Mesothelial cell of epicardium (in vitro differentiated cells): ENCODE measurements at regions not wholly inside any gene's neighbourhood (a gene's known extent, or its start where the extent isn't known, plus 50 kb on each side); places are given as distances from the start of the nearest gene placed in this dataset.

Experiments
- DNase-seq, 2 experiments: peaks; one replicate each; pipeline ENCODE4 v3.0.0; 2021; ENCODE audit warnings: low spot score in 2 of 2; ENCODE audit not compliant: unreplicated experiment in 2 of 2
- H3K27ac Mint-ChIP-seq: 2 replicates; pipeline ENCODE4 v1.8.0; 2021; ENCODE audit warnings: mixed read lengths
- H3K27me3 Mint-ChIP-seq: 2 replicates; pipeline ENCODE4 v1.8.0; 2021; ENCODE audit warnings: low read depth, mixed read lengths
- H3K36me3 Mint-ChIP-seq: 2 replicates; pipeline ENCODE4 v1.8.0; 2021; ENCODE audit warnings: mixed read lengths
- H3K4me1 Mint-ChIP-seq: 2 replicates; pipeline ENCODE4 v1.8.0; 2021; ENCODE audit warnings: mixed read lengths
- H3K4me3 Mint-ChIP-seq: 2 replicates; pipeline ENCODE4 v1.8.0; 2021; ENCODE audit warnings: mild to moderate bottlenecking, moderate library complexity, mixed read lengths
- H3K9me3 Mint-ChIP-seq: 2 replicates; pipeline ENCODE4 v1.8.0; 2021; ENCODE audit warnings: mixed read lengths
- CTCF ChIP-seq: fragments of 200-600 bp; sonication (generic); IDR thresholded peaks from one replicate; pipeline ENCODE4 v1.5.0; 2021; ENCODE audit warnings: antibody characterized with exemption; ENCODE audit not compliant: unreplicated experiment

GRCh38 chr19:27890696-27891095 is 1322.3 kb downstream of the UQCRFS1 start:
- no peak for TF ChIP-seq CTCF
- H3K4me1 Mint-ChIP-seq: no peaks in the 10 kb centered on the region
- H3K36me3 Mint-ChIP-seq: no peaks in the 10 kb centered on the region
- no peaks in the 10 kb centered on the region for H3K27me3 Mint-ChIP-seq
- no peak overlapping the region for H3K4me3 Mint-ChIP-seq
- H3K9me3 Mint-ChIP-seq: peaks cover 72% of the 10 kb centered on the region
- H3K27ac Mint-ChIP-seq: no peak overlapping the region
- no peak for DNase-seq

DNA sequence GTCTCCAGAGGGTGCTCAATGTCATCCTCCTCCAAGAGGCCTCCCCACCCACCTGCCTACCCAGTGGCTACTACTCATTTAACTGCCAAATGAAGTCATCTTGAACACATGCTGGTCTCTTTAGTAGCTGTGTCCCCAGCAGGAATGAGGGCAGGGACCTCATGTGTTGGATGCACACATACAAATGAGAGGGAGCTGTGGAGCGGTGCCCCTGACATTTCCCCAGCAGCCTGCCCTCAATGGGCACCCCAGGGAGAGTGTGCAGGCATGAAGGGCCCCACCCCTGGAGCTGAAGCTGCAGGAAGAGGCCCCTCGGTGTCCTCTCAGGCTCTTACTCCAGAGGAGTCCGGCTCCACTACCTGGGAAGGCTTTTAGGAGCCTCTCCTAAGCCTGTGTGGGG is 1322.7 kb downstream of the UQCRFS1 start:
- no peaks in the 10 kb centered on the region for H3K27me3 Mint-ChIP-seq
- H3K4me1 Mint-ChIP-seq: no peaks in the 10 kb centered on the region
- H3K36me3 Mint-ChIP-seq: no peaks in the 10 kb centered on the region
- no peak for TF ChIP-seq CTCF
- H3K27ac Mint-ChIP-seq: no peak overlapping the region
- no peak overlapping the region for H3K4me3 Mint-ChIP-seq
- DNase-seq: no peak
- peaks cover 71% of the 10 kb centered on the region for H3K9me3 Mint-ChIP-seq

DNA sequence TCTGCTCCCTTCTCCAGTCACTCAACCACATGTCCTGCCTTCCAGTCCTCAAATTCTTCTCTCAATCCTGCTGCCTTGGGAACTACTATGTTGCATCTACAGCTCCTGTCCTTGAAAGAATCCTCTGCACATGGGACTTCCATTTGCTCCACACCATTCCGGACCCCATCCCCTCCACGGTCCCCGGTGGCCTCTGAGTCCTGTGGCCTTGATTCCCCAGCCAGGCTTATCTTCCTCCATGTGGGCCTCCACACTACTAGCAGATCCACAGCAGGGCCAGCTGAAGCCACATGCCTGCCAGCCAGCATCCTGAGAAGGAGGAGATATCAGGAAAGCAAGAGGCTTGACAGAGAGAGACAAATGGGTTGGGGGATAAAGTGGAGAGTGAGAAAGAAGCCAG is 1323.8 kb downstream of the UQCRFS1 start:
- Mint-ChIP-seq H3K27me3 (no peaks in the 10 kb centered on the region), H3K4me3 (no peak overlapping the region), H3K36me3 (no peaks in the 10 kb centered on the region), H3K4me1 (no peaks in the 10 kb centered on the region), H3K9me3 (peaks cover 71% of the 10 kb centered on the region), H3K27ac (no peak overlapping the region)
- DNase-seq: no peak
- no peak for TF ChIP-seq CTCF

DNA sequence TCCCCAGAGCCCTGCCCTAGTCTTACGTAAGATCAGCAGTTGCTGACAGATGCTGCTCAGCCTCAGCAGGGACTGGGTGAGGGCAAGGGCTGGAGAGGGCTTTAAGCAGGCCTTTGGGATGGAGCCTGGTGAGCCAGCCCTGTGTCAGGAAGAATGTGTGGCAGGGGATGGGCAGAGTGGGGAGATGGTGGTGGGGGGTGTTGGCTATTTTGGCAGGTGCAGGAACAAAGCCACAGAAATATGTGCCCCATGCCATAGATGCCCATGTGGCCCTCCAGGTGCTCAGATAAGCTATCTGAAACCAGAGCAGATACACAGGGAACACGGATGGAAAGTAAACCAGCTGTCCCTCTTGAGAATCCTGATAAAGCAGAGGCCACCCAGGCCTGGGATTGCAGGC is 1325.0 kb downstream of the UQCRFS1 start:
- H3K4me1 Mint-ChIP-seq: no peaks in the 10 kb centered on the region
- no peaks in the 10 kb centered on the region for H3K36me3 Mint-ChIP-seq
- DNase-seq: no peak
- H3K27ac Mint-ChIP-seq: no peak overlapping the region
- no peaks in the 10 kb centered on the region for H3K27me3 Mint-ChIP-seq
- TF ChIP-seq CTCF: no peak
- no peak overlapping the region for H3K4me3 Mint-ChIP-seq
- peaks cover 73% of the 10 kb centered on the region for H3K9me3 Mint-ChIP-seq

DNA sequence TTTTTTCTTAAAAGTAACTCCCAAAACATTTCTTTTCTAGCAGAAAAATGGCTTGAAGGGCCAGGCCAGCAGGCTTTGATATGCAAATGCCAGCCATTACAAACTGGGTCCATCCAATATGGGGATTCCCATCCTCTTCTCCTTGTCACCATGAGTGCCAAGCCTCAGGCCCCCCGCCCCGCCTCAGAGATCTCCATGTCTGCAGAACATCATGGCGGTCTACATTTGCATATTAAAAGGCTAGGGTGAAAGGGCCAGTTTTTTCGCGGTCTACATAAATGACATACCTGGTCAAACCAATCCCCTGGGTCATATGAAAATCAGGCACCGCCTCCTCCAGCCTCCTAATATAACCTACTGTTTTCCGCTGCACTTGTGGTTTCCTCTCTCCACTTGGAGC is 1327.6 kb downstream of the UQCRFS1 start:
- no peaks in the 10 kb centered on the region for H3K27me3 Mint-ChIP-seq
- TF ChIP-seq CTCF: no peak
- no peak overlapping the region for H3K27ac Mint-ChIP-seq
- H3K9me3 Mint-ChIP-seq: peaks cover 73% of the 10 kb centered on the region
- no peaks in the 10 kb centered on the region for H3K4me1 Mint-ChIP-seq
- DNase-seq: no peak
- no peaks in the 10 kb centered on the region for H3K36me3 Mint-ChIP-seq
- no peak overlapping the region for H3K4me3 Mint-ChIP-seq

GRCh38 chr19:27884376-27884775 is 1328.6 kb downstream of the UQCRFS1 start:
- TF ChIP-seq CTCF: no peak
- H3K27ac Mint-ChIP-seq: no peak overlapping the region

More at GRCh38 chr19:27884376-27884775, 1328.6 kb downstream of the UQCRFS1 start:
- Mint-ChIP-seq H3K4me1 (no peaks in the 10 kb centered on the region), H3K36me3 (no peaks in the 10 kb centered on the region), H3K4me3 (no peak overlapping the region), H3K27me3 (no peaks in the 10 kb centered on the region), H3K9me3 (peaks cover 76% of the 10 kb centered on the region)
- no peak for DNase-seq
